ENCODE measurements at regions not wholly inside any gene's neighbourhood (a gene's known extent, or its start where the extent isn't known, plus 50 kb on each side); places are given as distances from the start of the nearest gene placed in this dataset.

DNA sequence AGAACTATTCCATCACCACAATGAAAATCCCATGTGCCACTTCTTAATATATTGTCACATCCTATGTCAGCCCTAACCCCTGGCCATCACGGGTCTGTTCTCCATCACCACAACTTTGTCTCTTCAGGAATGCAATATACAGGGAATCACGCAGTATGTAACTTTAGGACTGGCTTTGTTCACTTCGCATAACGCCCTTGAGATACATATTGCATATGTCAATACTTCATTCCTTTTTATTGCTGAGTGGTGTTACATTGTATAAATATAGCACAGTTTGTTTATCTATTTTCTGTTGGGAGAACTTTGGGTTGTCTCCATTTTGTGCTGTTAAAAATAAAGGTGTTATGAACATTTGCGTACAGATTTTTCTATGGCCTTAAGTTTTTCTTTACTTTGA is 195.4 kb upstream of the ZMIZ1 start:
- TF ChIP-seq, protein P1, sequence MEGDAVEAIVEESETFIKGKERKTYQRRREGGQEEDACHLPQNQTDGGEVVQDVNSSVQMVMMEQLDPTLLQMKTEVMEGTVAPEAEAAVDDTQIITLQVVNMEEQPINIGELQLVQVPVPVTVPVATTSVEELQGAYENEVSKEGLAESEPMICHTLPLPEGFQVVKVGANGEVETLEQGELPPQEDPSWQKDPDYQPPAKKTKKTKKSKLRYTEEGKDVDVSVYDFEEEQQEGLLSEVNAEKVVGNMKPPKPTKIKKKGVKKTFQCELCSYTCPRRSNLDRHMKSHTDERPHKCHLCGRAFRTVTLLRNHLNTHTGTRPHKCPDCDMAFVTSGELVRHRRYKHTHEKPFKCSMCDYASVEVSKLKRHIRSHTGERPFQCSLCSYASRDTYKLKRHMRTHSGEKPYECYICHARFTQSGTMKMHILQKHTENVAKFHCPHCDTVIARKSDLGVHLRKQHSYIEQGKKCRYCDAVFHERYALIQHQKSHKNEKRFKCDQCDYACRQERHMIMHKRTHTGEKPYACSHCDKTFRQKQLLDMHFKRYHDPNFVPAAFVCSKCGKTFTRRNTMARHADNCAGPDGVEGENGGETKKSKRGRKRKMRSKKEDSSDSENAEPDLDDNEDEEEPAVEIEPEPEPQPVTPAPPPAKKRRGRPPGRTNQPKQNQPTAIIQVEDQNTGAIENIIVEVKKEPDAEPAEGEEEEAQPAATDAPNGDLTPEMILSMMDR (IDR thresholded peaks at IDR 0.05): no peak
- no peak for TF ChIP-seq ZFX (IDR thresholded peaks at IDR 0.05; ENCODE audit: borderline replicate concordance)

Measured in 22Rv1 (cell line).